Body of pancreas (tissue), 4 donors: ENCODE measurements at regions not wholly inside any gene's neighbourhood (a gene's known extent, or its start where the extent isn't known, plus 50 kb on each side); places are given as distances from the start of the nearest gene placed in this dataset.

Experiments used
- POLR2A ChIP-seq, 3 donors: fragments of 450-650 bp; IDR thresholded peaks; one replicate each; pipeline ENCODE4 v1.6.1; 2016; ENCODE audit warnings: antibody characterized with exemption in 3 of 3, mild to moderate bottlenecking in 2 of 3
- TF ChIP-seq, protein P1 (sequence below), 7 experiments: fragments of 450-650 bp in 4 of 7; fragments of 200-600 bp in 3 of 7; sonication (generic) in 3 of 7; IDR thresholded peaks; one replicate each; pipeline ENCODE4 v1.5.1; 2016 to 2019; ENCODE audit warnings: antibody characterized with exemption in 7 of 7

DNA sequence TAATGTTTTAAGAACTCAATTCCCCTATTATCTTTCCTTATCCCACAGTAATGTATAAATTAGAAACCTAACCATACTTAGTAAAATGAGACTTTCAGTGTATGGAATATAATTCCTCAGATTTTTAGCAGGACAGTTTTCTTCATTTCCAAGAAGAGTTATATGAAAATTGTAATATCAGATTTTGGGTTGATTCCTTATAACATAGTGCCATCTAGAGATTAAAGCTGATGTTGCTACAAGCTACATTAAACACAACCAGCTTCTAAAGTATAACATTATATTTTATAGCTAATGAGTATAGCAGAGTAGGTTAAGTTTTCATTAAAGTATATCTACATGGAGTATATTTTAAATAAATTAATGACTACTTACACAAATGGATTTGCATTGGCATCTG is 99.7 kb upstream of the MIR17HG start:
- TF ChIP-seq, protein P1, sequence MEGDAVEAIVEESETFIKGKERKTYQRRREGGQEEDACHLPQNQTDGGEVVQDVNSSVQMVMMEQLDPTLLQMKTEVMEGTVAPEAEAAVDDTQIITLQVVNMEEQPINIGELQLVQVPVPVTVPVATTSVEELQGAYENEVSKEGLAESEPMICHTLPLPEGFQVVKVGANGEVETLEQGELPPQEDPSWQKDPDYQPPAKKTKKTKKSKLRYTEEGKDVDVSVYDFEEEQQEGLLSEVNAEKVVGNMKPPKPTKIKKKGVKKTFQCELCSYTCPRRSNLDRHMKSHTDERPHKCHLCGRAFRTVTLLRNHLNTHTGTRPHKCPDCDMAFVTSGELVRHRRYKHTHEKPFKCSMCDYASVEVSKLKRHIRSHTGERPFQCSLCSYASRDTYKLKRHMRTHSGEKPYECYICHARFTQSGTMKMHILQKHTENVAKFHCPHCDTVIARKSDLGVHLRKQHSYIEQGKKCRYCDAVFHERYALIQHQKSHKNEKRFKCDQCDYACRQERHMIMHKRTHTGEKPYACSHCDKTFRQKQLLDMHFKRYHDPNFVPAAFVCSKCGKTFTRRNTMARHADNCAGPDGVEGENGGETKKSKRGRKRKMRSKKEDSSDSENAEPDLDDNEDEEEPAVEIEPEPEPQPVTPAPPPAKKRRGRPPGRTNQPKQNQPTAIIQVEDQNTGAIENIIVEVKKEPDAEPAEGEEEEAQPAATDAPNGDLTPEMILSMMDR (IDR thresholded peaks at IDR 0.05) = peak in 3 of 7 experiments; percentile 25 to 29 (median 27)
- no peak for TF ChIP-seq POLR2A (IDR thresholded peaks at IDR 0.05)
